K562 (cell line): ENCODE measurements at regions not wholly inside any gene's neighbourhood (a gene's known extent, or its start where the extent isn't known, plus 50 kb on each side); places are given as distances from the start of the nearest gene placed in this dataset.

ENCODE experiments used
- ATAC-seq: fragments of 200-7000 bp; cut with Tn5 transposase; 3 replicates; pipeline ENCODE4 v1.9.1; 2020; ENCODE audit warnings: moderate library complexity
- BruUV-seq: library from RNA; stranded (reverse); fragments of 400-500 nt; replicated peaks from 2 replicates; lab custom pipeline; 2021; lab: Mats Ljungman, UMichigan
- CTCF ChIA-PET: fragments of 300-600 bp; formaldehyde crosslinking; extraction: SDS; loops from one replicate; lab custom pipeline; 2021; ENCODE audit warnings: low intra/inter-chr PET ratio; lab: Yijun Ruan, JAX
- POLR2A ChIA-PET: fragments of 300-600, 350-650 bp; sonication (Branson Sonifier 250); formaldehyde crosslinking; extraction: SDS; loops from one replicate; lab custom pipeline; 2021; ENCODE audit warnings: antibody characterized with exemption, inconsistent platforms; lab: Yijun Ruan, JAX
- DNase-seq, 4 experiments: peaks; one replicate each; pipeline versions ENCODE4 v3.0.0 to v3.0.0-alpha.2; 2011 to 2018; ENCODE audit warnings: low spot score in 3 of 4, mixed read lengths in 3 of 4; ENCODE audit errors: extremely low read depth in 1 of 4
- FAIRE-seq: peaks from 2 replicates; lab custom pipeline; 2011; peaks lifted over from hg19 to GRCh38; lab: Jason Lieb, UNC
- H2AFZ ChIP-seq: 2 replicates; pipeline ENCODE4 v1.6.0; 2011; ENCODE audit warnings: low read depth, low read length, control low read depth, inconsistent platforms
- H3K27ac ChIP-seq: fragments of 200-600 bp; 3 replicates; pipeline ENCODE4 v1.8.0; 2011; ENCODE audit warnings: low read depth, mild to moderate bottlenecking, control low read depth, inconsistent platforms, low read length, moderate library complexity, mixed read lengths; ENCODE audit errors: extremely low read depth
- H3K27me3 ChIP-seq, 2 experiments: fragments of 300-600 bp in 1 of 2; 2 replicates in 1 of 2; 3 replicates in 1 of 2; pipeline versions ENCODE4 v1.6.0 to v1.8.0; 2011; ENCODE audit warnings: inconsistent platforms in 2 of 2, low read length in 2 of 2, mild to moderate bottlenecking in 1 of 2, mixed read lengths in 1 of 2, moderate library complexity in 1 of 2; ENCODE audit not compliant: control insufficient read depth in 2 of 2, insufficient read depth in 2 of 2
- H3K36me3 ChIP-seq: fragments of 300-600 bp; 3 replicates; pipeline ENCODE4 v1.8.0; 2011; ENCODE audit warnings: mild to moderate bottlenecking, low read length, inconsistent platforms; ENCODE audit not compliant: control insufficient read depth, insufficient read depth
- H3K4me1 ChIP-seq, 2 experiments: fragments of 200-600 bp in 1 of 2; replicated peaks in 1 of 2; 2 replicates in 1 of 2; 3 replicates in 1 of 2; pipeline versions ENCODE4 v1.5.1 to v1.8.0; 2011; ENCODE audit warnings: inconsistent platforms in 2 of 2, low read length in 2 of 2, mild to moderate bottlenecking in 1 of 2, mixed read lengths in 1 of 2, moderate library complexity in 1 of 2; ENCODE audit not compliant: control insufficient read depth in 2 of 2, insufficient read depth in 2 of 2
- H3K4me2 ChIP-seq: 2 replicates; pipeline ENCODE4 v1.6.1; 2011; ENCODE audit warnings: low read length, control low read depth, inconsistent platforms, mixed read lengths; ENCODE audit not compliant: insufficient read depth
- H3K4me3 ChIP-seq: fragments of 200-600 bp; sonication (generic), shearing (Covaris generic); 2 replicates; pipeline ENCODE4 v1.5.1; 2016; ENCODE audit warnings: control low read depth, inconsistent platforms
- H3K79me2 ChIP-seq: fragments of 200-600 bp; 3 replicates; pipeline ENCODE4 v1.8.0; 2011; ENCODE audit warnings: low read length, inconsistent platforms; ENCODE audit not compliant: control insufficient read depth, insufficient read depth
- H3K9ac ChIP-seq, 2 experiments: 2 replicates each; pipeline versions ENCODE4 v1.6.0 to v1.6.1; 2011; ENCODE audit warnings: low read depth in 2 of 2, low read length in 2 of 2, control low read depth in 1 of 2, inconsistent platforms in 1 of 2, mild to moderate bottlenecking in 1 of 2, mixed read lengths in 1 of 2; ENCODE audit not compliant: insufficient read depth in 1 of 2
- H3K9me1 ChIP-seq: one replicate; pipeline ENCODE4 v1.6.0; 2011; ENCODE audit warnings: inconsistent platforms, mild to moderate bottlenecking, low read length, moderate library complexity; ENCODE audit not compliant: control insufficient read depth, insufficient read depth
- H3K9me3 ChIP-seq: replicated peaks from 2 replicates; pipeline ENCODE4 v1.5.1; 2011; ENCODE audit warnings: low read depth, low read length, inconsistent platforms; ENCODE audit not compliant: control insufficient read depth, insufficient read depth
- H4K20me1 ChIP-seq: replicated peaks from 2 replicates; pipeline ENCODE4 v1.6.1; 2011; ENCODE audit warnings: low read length, inconsistent platforms, mixed read lengths; ENCODE audit not compliant: control insufficient read depth, insufficient read depth
- ATF7 ChIP-seq: fragments of 450-650 bp; IDR thresholded peaks from 2 replicates; pipeline ENCODE4 v1.7.1; 2014; ENCODE audit warnings: mild to moderate bottlenecking, moderate library complexity
- FOXA1 ChIP-seq: fragments of 450-650 bp; IDR thresholded peaks from 2 replicates; pipeline ENCODE4 v1.6.1; 2016; ENCODE audit warnings: mild to moderate bottlenecking, borderline replicate concordance
- MEIS2 ChIP-seq: fragments of 450-650 bp; IDR thresholded peaks from 2 replicates; pipeline ENCODE4 v1.6.1; 2014; ENCODE audit warnings: mild to moderate bottlenecking; ENCODE audit not compliant: partially characterized antibody
- NCOR1 ChIP-seq: fragments of 450-650 bp; IDR thresholded peaks from 2 replicates; pipeline ENCODE4 v1.6.1; 2016; ENCODE audit warnings: mild to moderate bottlenecking, moderate library complexity
- RBM25 ChIP-seq: fragments of 200-400 bp; formaldehyde crosslinking; IDR thresholded peaks from 2 replicates; pipeline ENCODE4 v1.6.1; 2018; ENCODE audit warnings: low read length, low read depth, moderate library complexity; ENCODE audit not compliant: severe bottlenecking
- SP1 ChIP-seq: sonication (generic); formaldehyde crosslinking; IDR thresholded peaks from 2 replicates; pipeline ENCODE4 v1.8.1; 2022; ENCODE audit warnings: mild to moderate bottlenecking, missing genetic modification reagents
- SUPT5H ChIP-seq: fragments of 450-650 bp; IDR thresholded peaks from 2 replicates; pipeline ENCODE4 v1.6.1; 2016
- ZNF174 ChIP-seq: fragments of 250-450 bp; sonication (Bioruptor Pico); IDR thresholded peaks from 2 replicates; pipeline ENCODE4 v1.4.0; 2020; ENCODE audit warnings: mild to moderate bottlenecking
- ZNF217 ChIP-seq: sonication (generic); formaldehyde crosslinking; IDR thresholded peaks from 2 replicates; pipeline ENCODE4 v1.8.0; 2022; ENCODE audit warnings: mild to moderate bottlenecking, missing genetic modification reagents
- ZNF316 ChIP-seq: fragments of 450-650 bp; IDR thresholded peaks from 2 replicates; pipeline ENCODE4 v1.6.1; 2016
- WGBS: fragments of 100-300 bp; shearing (Covaris generic); methylation state at CpG from one replicate; pipeline ENCODE4 v1.1.6; 2016; ENCODE audit warnings: low coverage, mixed read lengths; ENCODE audit not compliant: insufficient coverage; ENCODE audit errors: missing lambda C conversion rate; 5-methylcytosine and 5-hydroxymethylcytosine counted together
- in situ Hi-C: fragments of 300-500 bp; cut with MboI; formaldehyde crosslinking; loops from 4 replicates; pipeline ENCODE4 v1.15.0; 2018; ENCODE audit warnings: inconsistent platforms, mixed read lengths
- intact Hi-C: fragments of 100-400 bp; cut with micrococcal nuclease; formaldehyde crosslinking; loops from 2 replicates; pipeline ENCODE4 v1.14.2; 2022
- TF ChIP-seq, protein P1 (sequence below): fragments of 450-650 bp; IDR thresholded peaks from 2 replicates; pipeline ENCODE4 v1.6.1; 2017; ENCODE audit warnings: mild to moderate bottlenecking, moderate library complexity
- TF ChIP-seq, protein P2 (sequence below): fragments of 150-350 bp; IDR thresholded peaks from 2 replicates; pipeline ENCODE4 v1.6.1; 2014; ENCODE audit warnings: low read depth, mild to moderate bottlenecking, low read length, borderline replicate concordance
- TF ChIP-seq, protein P3 (sequence below): fragments of 250-450 bp; sonication (Bioruptor Pico); IDR thresholded peaks from 2 replicates; pipeline ENCODE4 v1.5.1; 2021; ENCODE audit warnings: mild to moderate bottlenecking
- TF ChIP-seq, protein P4 (sequence below): fragments of 450-650 bp; IDR thresholded peaks from 2 replicates; pipeline ENCODE4 v1.6.1; 2016; ENCODE audit warnings: borderline replicate concordance

DNA sequence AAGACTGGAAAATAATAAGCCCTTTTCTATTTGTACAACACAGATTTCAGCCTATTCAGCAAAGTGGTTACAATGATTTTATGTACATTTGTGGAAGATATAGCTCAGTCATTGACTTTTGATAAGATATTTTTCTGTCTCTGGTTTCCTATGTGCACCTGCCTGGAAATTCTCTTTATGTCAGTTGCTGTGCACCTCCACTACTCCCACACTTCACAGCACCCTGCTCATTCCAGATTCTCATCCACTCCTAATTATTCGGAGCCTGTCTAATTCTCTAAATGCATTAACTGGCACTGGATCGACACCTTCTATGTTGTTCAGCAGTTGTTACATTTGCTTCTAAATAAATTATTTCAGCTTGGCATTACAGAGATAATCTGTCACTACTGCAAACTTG lies 275.1 kb upstream of the RND3 start:
- no peak overlapping the region for H2AFZ ChIP-seq
- no TSS peak for BruUV-seq
- ATAC-seq (no peak), DNase-seq (no peak), FAIRE-seq (no peak)
- no peak overlapping the region for H3K9ac ChIP-seq
- no peak overlapping the region for H3K4me3 ChIP-seq
- POLR2A ChIA-PET = no interaction called here
- H3K9me3 ChIP-seq = 0 out of 2 replicates have a peak, but pooled peaks cover 2% of the 10 kb centered on the region
- intact Hi-C loops (no loop called here), in situ Hi-C loops (no loop called here)
- 2% methylated on average over 2 of the region's 2 CpGs for WGBS
- H4K20me1 ChIP-seq = no peaks in the 10 kb centered on the region
- no peaks in the 10 kb centered on the region for H3K9me1 ChIP-seq
- no peak overlapping the region for H3K27ac ChIP-seq
- H3K79me2 ChIP-seq = no peaks in the 10 kb centered on the region
- H3K27me3 ChIP-seq = no peaks in the 10 kb centered on the region
- no peaks in the 10 kb centered on the region for H3K4me1 ChIP-seq
- H3K4me2 ChIP-seq = no peak overlapping the region
- H3K36me3 ChIP-seq = no peaks in the 10 kb centered on the region
- CTCF ChIA-PET = no interaction called here
- TF ChIP-seq SUPT5H (no peak), ATF7 (no peak), NCOR1 (no peak), MEIS2 (no peak), ZNF174 (CRISPR knock-in tag) (no peak), RBM25 (no peak), ZNF217 (CRISPR knock-in tag) (no peak), ZNF316 (no peak), SP1 (CRISPR knock-in tag) (no peak), FOXA1 (no peak)
- TF ChIP-seq, protein P1, sequence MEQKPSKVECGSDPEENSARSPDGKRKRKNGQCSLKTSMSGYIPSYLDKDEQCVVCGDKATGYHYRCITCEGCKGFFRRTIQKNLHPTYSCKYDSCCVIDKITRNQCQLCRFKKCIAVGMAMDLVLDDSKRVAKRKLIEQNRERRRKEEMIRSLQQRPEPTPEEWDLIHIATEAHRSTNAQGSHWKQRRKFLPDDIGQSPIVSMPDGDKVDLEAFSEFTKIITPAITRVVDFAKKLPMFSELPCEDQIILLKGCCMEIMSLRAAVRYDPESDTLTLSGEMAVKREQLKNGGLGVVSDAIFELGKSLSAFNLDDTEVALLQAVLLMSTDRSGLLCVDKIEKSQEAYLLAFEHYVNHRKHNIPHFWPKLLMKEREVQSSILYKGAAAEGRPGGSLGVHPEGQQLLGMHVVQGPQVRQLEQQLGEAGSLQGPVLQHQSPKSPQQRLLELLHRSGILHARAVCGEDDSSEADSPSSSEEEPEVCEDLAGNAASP = no peak
- TF ChIP-seq, protein P2, sequence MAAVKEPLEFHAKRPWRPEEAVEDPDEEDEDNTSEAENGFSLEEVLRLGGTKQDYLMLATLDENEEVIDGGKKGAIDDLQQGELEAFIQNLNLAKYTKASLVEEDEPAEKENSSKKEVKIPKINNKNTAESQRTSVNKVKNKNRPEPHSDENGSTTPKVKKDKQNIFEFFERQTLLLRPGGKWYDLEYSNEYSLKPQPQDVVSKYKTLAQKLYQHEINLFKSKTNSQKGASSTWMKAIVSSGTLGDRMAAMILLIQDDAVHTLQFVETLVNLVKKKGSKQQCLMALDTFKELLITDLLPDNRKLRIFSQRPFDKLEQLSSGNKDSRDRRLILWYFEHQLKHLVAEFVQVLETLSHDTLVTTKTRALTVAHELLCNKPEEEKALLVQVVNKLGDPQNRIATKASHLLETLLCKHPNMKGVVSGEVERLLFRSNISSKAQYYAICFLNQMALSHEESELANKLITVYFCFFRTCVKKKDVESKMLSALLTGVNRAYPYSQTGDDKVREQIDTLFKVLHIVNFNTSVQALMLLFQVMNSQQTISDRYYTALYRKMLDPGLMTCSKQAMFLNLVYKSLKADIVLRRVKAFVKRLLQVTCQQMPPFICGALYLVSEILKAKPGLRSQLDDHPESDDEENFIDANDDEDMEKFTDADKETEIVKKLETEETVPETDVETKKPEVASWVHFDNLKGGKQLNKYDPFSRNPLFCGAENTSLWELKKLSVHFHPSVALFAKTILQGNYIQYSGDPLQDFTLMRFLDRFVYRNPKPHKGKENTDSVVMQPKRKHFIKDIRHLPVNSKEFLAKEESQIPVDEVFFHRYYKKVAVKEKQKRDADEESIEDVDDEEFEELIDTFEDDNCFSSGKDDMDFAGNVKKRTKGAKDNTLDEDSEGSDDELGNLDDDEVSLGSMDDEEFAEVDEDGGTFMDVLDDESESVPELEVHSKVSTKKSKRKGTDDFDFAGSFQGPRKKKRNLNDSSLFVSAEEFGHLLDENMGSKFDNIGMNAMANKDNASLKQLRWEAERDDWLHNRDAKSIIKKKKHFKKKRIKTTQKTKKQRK = no peak
- TF ChIP-seq, protein P3, sequence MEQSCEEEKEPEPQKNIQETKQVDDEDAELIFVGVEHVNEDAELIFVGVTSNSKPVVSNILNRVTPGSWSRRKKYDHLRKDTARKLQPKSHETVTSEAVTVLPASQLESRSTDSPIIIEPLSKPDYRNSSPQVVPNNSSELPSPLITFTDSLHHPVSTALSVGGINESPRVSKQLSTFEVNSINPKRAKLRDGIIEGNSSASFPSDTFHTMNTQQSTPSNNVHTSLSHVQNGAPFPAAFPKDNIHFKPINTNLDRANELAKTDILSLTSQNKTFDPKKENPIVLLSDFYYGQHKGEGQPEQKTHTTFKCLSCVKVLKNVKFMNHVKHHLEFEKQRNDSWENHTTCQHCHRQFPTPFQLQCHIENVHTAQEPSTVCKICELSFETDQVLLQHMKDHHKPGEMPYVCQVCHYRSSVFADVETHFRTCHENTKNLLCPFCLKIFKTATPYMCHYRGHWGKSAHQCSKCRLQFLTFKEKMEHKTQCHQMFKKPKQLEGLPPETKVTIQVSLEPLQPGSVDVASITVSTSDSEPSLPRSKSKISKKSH = no peak
- TF ChIP-seq, protein P4, sequence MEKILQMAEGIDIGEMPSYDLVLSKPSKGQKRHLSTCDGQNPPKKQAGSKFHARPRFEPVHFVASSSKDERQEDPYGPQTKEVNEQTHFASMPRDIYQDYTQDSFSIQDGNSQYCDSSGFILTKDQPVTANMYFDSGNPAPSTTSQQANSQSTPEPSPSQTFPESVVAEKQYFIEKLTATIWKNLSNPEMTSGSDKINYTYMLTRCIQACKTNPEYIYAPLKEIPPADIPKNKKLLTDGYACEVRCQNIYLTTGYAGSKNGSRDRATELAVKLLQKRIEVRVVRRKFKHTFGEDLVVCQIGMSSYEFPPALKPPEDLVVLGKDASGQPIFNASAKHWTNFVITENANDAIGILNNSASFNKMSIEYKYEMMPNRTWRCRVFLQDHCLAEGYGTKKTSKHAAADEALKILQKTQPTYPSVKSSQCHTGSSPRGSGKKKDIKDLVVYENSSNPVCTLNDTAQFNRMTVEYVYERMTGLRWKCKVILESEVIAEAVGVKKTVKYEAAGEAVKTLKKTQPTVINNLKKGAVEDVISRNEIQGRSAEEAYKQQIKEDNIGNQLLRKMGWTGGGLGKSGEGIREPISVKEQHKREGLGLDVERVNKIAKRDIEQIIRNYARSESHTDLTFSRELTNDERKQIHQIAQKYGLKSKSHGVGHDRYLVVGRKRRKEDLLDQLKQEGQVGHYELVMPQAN = no peak
